Psoas muscle (tissue), 7 donors: ENCODE measurements at regions not wholly inside any gene's neighbourhood (a gene's known extent, or its start where the extent isn't known, plus 50 kb on each side); places are given as distances from the start of the nearest gene placed in this dataset.

Experiments
- ATAC-seq, 4 donors: fragments of 200-7000 bp; cut with Tn5 transposase; one replicate each; pipeline ENCODE4 v1.9.1; 2020; ENCODE audit warnings: moderate library complexity in 3 of 4, mild to moderate bottlenecking in 2 of 4
- DNase-seq, 2 donors: peaks; one replicate each; pipeline ENCODE4 v3.0.0-alpha.2; 2020
- H3K27ac ChIP-seq: fragments of 200-600 bp; one replicate; pipeline ENCODE4 v1.8.0; 2022
- H3K27me3 ChIP-seq, 3 donors: fragments of 200-600 bp in 1 of 3; one replicate each; pipeline versions ENCODE4 v1.6.1 to v1.8.0; 2013 to 2022; ENCODE audit warnings: low read length in 2 of 3, mild to moderate bottlenecking in 2 of 3, moderate library complexity in 1 of 3; ENCODE audit not compliant: insufficient read depth in 3 of 3
- H3K36me3 ChIP-seq, 2 donors: fragments of 200-600 bp in 1 of 2; one replicate each; pipeline versions ENCODE4 v1.6.1 to v1.8.0; 2013 to 2022; ENCODE audit warnings: low read depth in 1 of 2, mild to moderate bottlenecking in 1 of 2, moderate library complexity in 1 of 2; ENCODE audit not compliant: insufficient read depth in 1 of 2
- H3K4me1 ChIP-seq: fragments of 200-600 bp; one replicate; pipeline ENCODE4 v1.8.0; 2022
- H3K4me3 ChIP-seq: fragments of 200-600 bp; one replicate; pipeline ENCODE4 v1.8.0; 2022; ENCODE audit warnings: mild to moderate bottlenecking
- H3K9me3 ChIP-seq: fragments of 200-600 bp; one replicate; pipeline ENCODE4 v1.8.0; 2022
- WGBS, 3 donors: extraction: QIAGEN DNeasy Blood & Tissue Kit; methylation state at CpG; one replicate each; pipeline versions ENCODE4 v1.1.6 to v1.1.7; 2013; 5-methylcytosine and 5-hydroxymethylcytosine counted together
- intact Hi-C, 2 donors: fragments of 100-400 bp; cut with DNase I; formaldehyde crosslinking; loops; one replicate each; pipeline versions ENCODE4 v1.11.0 to v1.14.2; 2022
- TF ChIP-seq, protein P1 (sequence below): fragments of 200-600 bp; IDR thresholded peaks from one replicate; pipeline ENCODE4 v1.8.0; 2022; ENCODE audit warnings: antibody characterized with exemption
- donor health status: healthy with polysubstance abuse.
- donor health status: DM: no; HTN: no; CAD: no; lungs with moderate emphysema.
- donor health status: Bipolar disorder and iron deficiency.
- donor health status: healthy.
- donor health status: DM: yes; HTN: yes; CAD: no.
- donor health status: DM: no; HTN: no; CAD: no.
- donor health status: DM: yes; HTN: yes; CAD: no.

DNA sequence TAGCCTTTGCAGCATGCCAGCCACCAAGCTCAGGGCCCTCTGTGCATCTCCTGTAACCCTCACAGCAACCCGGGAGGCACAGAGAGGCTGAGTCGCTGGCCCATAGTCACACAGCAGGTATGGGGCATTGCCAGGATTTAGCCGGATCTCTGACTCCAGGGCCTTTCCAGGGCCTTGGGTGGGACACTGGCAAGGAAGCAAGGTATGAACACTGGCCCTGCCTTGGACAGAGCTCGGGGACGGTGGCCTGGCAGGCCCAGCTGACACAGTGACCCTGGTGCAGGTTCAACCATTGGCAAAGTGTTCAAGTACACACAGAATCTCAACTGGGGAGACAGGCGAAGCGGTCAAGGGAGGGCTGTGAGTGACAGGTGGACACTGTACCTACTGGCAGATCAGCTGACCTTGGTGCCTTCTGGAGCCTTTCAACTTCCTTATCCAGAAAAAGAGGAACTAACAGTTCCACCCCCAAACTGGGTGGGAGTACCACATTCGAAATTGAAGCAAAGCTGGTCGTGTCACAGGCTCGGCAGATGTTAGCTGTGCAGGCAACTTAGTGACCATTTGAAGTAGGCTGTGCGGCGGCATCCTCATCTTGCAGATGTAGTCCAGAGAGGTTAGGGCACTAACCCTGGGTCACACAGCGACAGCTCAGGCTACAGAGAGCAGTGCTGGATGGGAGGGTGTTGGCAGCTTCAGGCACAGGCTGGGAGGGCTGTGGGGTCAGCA is 287.4 kb downstream of the SEC14L1 start:
- H3K27ac ChIP-seq = peak overlapping the region; percentile 83
- no peaks in the 10 kb centered on the region for H3K27me3 ChIP-seq
- TF ChIP-seq, protein P1, sequence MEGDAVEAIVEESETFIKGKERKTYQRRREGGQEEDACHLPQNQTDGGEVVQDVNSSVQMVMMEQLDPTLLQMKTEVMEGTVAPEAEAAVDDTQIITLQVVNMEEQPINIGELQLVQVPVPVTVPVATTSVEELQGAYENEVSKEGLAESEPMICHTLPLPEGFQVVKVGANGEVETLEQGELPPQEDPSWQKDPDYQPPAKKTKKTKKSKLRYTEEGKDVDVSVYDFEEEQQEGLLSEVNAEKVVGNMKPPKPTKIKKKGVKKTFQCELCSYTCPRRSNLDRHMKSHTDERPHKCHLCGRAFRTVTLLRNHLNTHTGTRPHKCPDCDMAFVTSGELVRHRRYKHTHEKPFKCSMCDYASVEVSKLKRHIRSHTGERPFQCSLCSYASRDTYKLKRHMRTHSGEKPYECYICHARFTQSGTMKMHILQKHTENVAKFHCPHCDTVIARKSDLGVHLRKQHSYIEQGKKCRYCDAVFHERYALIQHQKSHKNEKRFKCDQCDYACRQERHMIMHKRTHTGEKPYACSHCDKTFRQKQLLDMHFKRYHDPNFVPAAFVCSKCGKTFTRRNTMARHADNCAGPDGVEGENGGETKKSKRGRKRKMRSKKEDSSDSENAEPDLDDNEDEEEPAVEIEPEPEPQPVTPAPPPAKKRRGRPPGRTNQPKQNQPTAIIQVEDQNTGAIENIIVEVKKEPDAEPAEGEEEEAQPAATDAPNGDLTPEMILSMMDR = no peak
- intact Hi-C loops = loop anchor here in 1 of 2 donors (5.0 kb wide), 1 partner anchor 101 kb away; no protein-coding TSS in a partner anchor
- H3K4me1 ChIP-seq = peaks cover 79% of the 10 kb centered on the region
- DNase-seq = peak in 1 of 2 donors; percentile 30
- H3K36me3 ChIP-seq = no peaks in the 10 kb centered on the region
- no peak overlapping the region for H3K4me3 ChIP-seq
- no peaks in the 10 kb centered on the region for H3K9me3 ChIP-seq
- ATAC-seq = no peak
- 58 to 65% (median 60%) methylated on average over 13 of the region's 13 CpGs for WGBS, 3 donors

DNA sequence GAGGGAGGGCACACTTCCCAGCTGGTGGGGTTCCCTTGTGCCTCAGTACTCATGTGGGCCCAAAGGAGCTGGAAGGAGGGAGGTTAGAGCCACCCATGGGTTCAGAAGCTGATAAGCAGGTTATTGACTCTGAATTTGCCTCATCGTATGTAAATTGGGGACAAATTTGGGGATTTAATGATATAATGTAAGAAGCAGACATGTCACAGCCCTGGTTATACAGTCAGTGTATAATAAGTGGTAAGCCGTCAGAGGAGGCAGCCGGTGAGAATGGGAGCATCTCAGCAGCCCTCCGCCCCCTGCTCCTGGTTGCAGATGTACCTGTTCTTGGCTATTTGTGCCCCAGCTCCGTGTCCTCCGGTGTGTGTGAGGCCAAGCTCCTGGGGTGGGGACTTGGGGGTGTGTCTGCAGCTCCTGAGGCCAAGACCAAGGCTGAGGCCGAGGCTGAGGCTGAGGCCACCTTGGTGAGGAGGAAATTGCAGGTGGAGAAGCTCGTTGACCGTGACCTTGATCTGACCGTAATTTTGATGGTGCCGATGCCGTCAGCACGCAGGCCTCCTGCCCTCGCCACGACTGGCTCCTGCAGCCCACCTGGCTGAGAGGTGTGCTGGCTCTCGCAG is 288.1 kb downstream of the SEC14L1 start:
- no peak for ATAC-seq
- intact Hi-C loops = loop anchor here in 1 of 2 donors (5.0 kb wide), 1 partner anchor 102 kb away; no protein-coding TSS in a partner anchor
- Histone ChIP-seq H3K4me1 (peaks cover 80% of the 10 kb centered on the region), H3K27ac (peak overlapping the region; percentile 71), H3K36me3 (no peaks in the 10 kb centered on the region), H3K4me3 (no peak overlapping the region), H3K9me3 (no peaks in the 10 kb centered on the region), H3K27me3 (no peaks in the 10 kb centered on the region)
- no peak for DNase-seq
- WGBS, 3 donors = 76 to 84% (median 79%) methylated on average over 16 of the region's 16 CpGs
- TF ChIP-seq, protein P1 = no peak

DNA sequence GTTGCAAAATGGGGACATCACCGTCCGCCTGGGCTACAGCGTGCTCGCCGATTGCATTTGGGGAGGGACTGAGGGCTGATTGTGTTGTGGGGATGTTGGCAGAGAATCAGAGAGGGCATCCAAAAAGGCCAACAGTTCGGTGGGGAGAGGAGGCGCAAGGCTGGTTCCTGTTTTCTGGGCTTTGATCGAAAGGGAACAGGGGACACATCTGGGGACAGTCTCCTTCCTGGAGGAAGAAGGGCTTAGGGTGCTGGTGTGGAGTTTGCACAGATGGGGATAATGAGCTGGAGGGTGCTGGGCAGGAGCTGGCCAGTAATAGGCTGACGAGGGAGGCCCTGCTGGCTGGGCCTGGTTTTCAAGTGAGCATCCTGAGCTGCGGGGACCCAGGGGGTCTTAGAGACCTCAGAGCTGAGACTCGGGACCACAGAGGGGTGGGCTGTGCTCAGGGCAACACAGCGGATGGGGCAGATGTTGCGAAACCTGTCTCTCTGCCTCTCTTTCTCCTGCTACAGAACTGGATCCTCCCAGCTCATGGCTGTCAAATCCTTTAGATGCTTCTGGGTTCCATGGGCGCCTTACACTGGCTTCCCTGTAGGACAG is 288.7 kb downstream of the SEC14L1 start:
- WGBS, 3 donors = 60 to 65% (median 64%) methylated on average over 14 of the region's 14 CpGs
- Histone ChIP-seq H3K36me3 (no peaks in the 10 kb centered on the region), H3K9me3 (no peaks in the 10 kb centered on the region), H3K27me3 (no peaks in the 10 kb centered on the region), H3K4me3 (no peak overlapping the region), H3K4me1 (peaks cover 80% of the 10 kb centered on the region), H3K27ac (peak overlapping the region; percentile 71)
- intact Hi-C loops = loop anchor here in 1 of 2 donors (5.0 kb wide), 1 partner anchor 102 kb away; no protein-coding TSS in a partner anchor
- TF ChIP-seq, protein P1 = no peak
- DNase-seq (peak in 1 of 2 donors; percentile 18), ATAC-seq (no peak)

DNA sequence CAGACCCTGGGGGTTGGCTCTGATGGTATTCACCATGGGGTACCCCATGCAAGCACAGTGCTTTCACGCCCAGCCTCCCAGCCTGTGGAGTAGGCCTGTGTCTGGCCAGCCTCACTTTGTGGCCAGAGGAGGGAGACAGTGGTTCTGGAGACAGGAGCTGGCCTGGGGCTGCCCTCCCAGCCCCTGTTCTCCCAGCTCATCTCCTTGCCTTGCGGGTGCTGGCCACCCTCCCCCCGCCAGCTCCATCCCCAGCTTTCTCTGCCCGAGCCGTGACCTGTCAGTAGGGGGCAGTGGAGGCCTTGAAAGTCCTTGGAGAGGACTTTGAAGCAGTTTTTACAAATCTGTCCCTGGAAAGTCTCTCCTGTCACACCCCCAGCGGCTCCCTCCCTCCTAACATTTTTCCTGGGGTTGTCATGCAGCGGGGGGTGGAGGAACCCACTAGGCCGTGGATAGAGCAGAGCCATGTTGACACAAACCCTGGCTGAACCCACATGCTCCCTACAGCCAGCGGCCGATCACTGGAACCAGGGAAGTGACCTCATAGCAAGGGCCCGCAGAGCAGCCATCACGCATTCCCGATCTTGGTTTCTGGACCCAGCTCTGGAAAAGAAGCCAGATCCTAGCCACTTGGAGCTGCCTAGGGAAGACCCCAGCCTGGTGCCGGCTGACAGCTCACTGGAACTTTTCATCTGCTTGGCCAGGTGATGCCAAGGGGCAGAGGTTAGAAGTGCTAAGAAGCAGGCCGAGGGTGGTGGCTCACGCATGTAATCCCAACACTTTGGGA is 289.4 kb downstream of the SEC14L1 start:
- intact Hi-C loops = loop anchor here (1.0 to 5.0 kb wide), 3 partner anchors 65 to 103 kb away; no protein-coding TSS in a partner anchor
- Histone ChIP-seq H3K36me3 (no peaks in the 10 kb centered on the region), H3K4me1 (peaks cover 80% of the 10 kb centered on the region), H3K27ac (peak overlapping the region; percentile 71), H3K27me3 (no peaks in the 10 kb centered on the region), H3K9me3 (no peaks in the 10 kb centered on the region), H3K4me3 (no peak overlapping the region)
- ATAC-seq (peak; percentile 64 to 85 (median 80)), DNase-seq (peak; percentile 91 to 94)
- TF ChIP-seq, protein P1 = peak; percentile 65
- 19 to 26% (median 19%) methylated on average over 16 of the region's 16 CpGs for WGBS, 3 donors
